IMR-90 (cell line): ENCODE measurements at regions not wholly inside any gene's neighbourhood (a gene's known extent, or its start where the extent isn't known, plus 50 kb on each side); places are given as distances from the start of the nearest gene placed in this dataset.

Source experiments
- ATAC-seq: fragments of 200-7000 bp; cut with Tn5 transposase; 2 replicates; pipeline ENCODE4 v1.9.1; 2020; ENCODE audit warnings: low read depth, mild to moderate bottlenecking, moderate library complexity
- BruUV-seq: library from RNA; stranded (reverse); fragments of 400-500 nt; replicated peaks from 2 replicates; lab custom pipeline; 2021; lab: Mats Ljungman, UMichigan
- CTCF ChIA-PET: fragments of 300-600 bp; formaldehyde crosslinking; extraction: SDS; loops from one replicate; lab custom pipeline; 2021; ENCODE audit warnings: antibody characterized with exemption; lab: Yijun Ruan, JAX
- POLR2A ChIA-PET: fragments of 300-600 bp; sonication (Branson Sonifier 250); formaldehyde crosslinking; loops from one replicate; lab custom pipeline; 2022; ENCODE audit warnings: antibody characterized with exemption; ENCODE audit not compliant: unreplicated experiment; lab: Charles Lee
- DNase-seq: peaks from one replicate; pipeline ENCODE4 v3.0.0; 2013
- H2AFZ ChIP-seq: replicated peaks from 2 replicates; pipeline ENCODE3; 2013; ENCODE audit warnings: low read length, mild to moderate bottlenecking; ENCODE audit not compliant: poor library complexity
- H2AK5ac ChIP-seq: 2 replicates; pipeline ENCODE4 v1.6.1; 2013; ENCODE audit warnings: low read depth, low read length, inconsistent platforms
- H2AK9ac ChIP-seq: replicated peaks from 2 replicates; pipeline ENCODE3; 2013; ENCODE audit warnings: mild to moderate bottlenecking, low read depth, low read length, moderate library complexity; ENCODE audit not compliant: poor library complexity
- H2BK120ac ChIP-seq: 2 replicates; pipeline ENCODE4 v1.6.1; 2013; ENCODE audit warnings: low read depth, low read length, inconsistent platforms
- H2BK15ac ChIP-seq: 3 replicates; pipeline ENCODE4 v1.6.1; 2013; ENCODE audit warnings: low read depth, low read length, inconsistent platforms
- H2BK20ac ChIP-seq: 2 replicates; pipeline ENCODE4 v1.6.1; 2013; ENCODE audit warnings: low read depth, mild to moderate bottlenecking, inconsistent platforms, low read length, moderate library complexity
- H2BK5ac ChIP-seq: 2 replicates; pipeline ENCODE4 v1.6.1; 2013; ENCODE audit warnings: mild to moderate bottlenecking, low read depth, low read length, inconsistent platforms; ENCODE audit not compliant: poor library complexity, severe bottlenecking
- H3K14ac ChIP-seq: replicated peaks from 2 replicates; pipeline ENCODE4 v1.6.1; 2013; ENCODE audit warnings: low read depth, low read length, inconsistent platforms
- H3K18ac ChIP-seq: 2 replicates; pipeline ENCODE4 v1.6.1; 2013; ENCODE audit warnings: low read depth, low read length, control low read depth
- H3K23ac ChIP-seq: 2 replicates; pipeline ENCODE4 v1.6.1; 2013; ENCODE audit warnings: low read depth, low read length, inconsistent platforms
- H3K27ac ChIP-seq: 2 replicates; pipeline ENCODE4 v1.5.1; 2013; ENCODE audit warnings: mild to moderate bottlenecking, control low read depth, low read length; ENCODE audit not compliant: insufficient read depth
- H3K27me3 ChIP-seq: 2 replicates; pipeline ENCODE4 v1.6.1; 2013; ENCODE audit warnings: low read length; ENCODE audit not compliant: control insufficient read depth, insufficient read depth
- H3K36me3 ChIP-seq: 2 replicates; pipeline ENCODE4 v1.6.1; 2013; ENCODE audit warnings: low read length, mixed read lengths; ENCODE audit not compliant: control insufficient read depth, insufficient read depth
- H3K4ac ChIP-seq: 2 replicates; pipeline ENCODE4 v1.6.1; 2013; ENCODE audit warnings: low read depth, low read length, inconsistent platforms
- H3K4me1 ChIP-seq: 2 replicates; pipeline ENCODE4 v1.6.1; 2013; ENCODE audit warnings: low read length, mixed read lengths; ENCODE audit not compliant: control insufficient read depth, insufficient read depth
- H3K4me2 ChIP-seq: 2 replicates; pipeline ENCODE4 v1.6.1; 2013; ENCODE audit warnings: low read depth, mild to moderate bottlenecking, control low read depth, low read length, moderate library complexity
- H3K4me3 ChIP-seq: 2 replicates; pipeline ENCODE4 v1.5.1; 2013; ENCODE audit warnings: low read depth, mild to moderate bottlenecking, control low read depth, low read length, moderate library complexity; ENCODE audit not compliant: insufficient read depth
- H3K56ac ChIP-seq: 2 replicates; pipeline ENCODE4 v1.6.1; 2013; ENCODE audit warnings: low read length, inconsistent platforms; ENCODE audit not compliant: insufficient read depth; ENCODE audit errors: extremely low read depth
- H3K79me1 ChIP-seq, 2 experiments: 2 replicates each; pipeline ENCODE4 v1.6.1; 2013; ENCODE audit warnings: low read length in 2 of 2, inconsistent platforms in 1 of 2, low read depth in 1 of 2
- H3K9ac ChIP-seq: 2 replicates; pipeline ENCODE4 v1.6.1; 2013; ENCODE audit warnings: low read depth, low read length, control low read depth
- H3K9me1 ChIP-seq: 2 replicates; pipeline ENCODE4 v1.6.1; 2013; ENCODE audit warnings: low read length, inconsistent platforms; ENCODE audit not compliant: insufficient read depth
- H3K9me3 ChIP-seq: 2 replicates; pipeline ENCODE4 v1.6.1; 2013; ENCODE audit warnings: low read length; ENCODE audit not compliant: control insufficient read depth, insufficient read depth
- H4K20me1 ChIP-seq: 2 replicates; pipeline ENCODE4 v1.6.1; 2013; ENCODE audit warnings: low read length, inconsistent platforms; ENCODE audit not compliant: insufficient read depth
- H4K5ac ChIP-seq: 2 replicates; pipeline ENCODE4 v1.6.1; 2013; ENCODE audit warnings: mild to moderate bottlenecking, low read depth, low read length, control low read depth
- H4K8ac ChIP-seq, 2 experiments: 2 replicates each; pipeline ENCODE4 v1.6.1; 2013; ENCODE audit warnings: low read depth in 2 of 2, low read length in 2 of 2, control low read depth in 1 of 2, inconsistent platforms in 1 of 2
- H4K91ac ChIP-seq: 2 replicates; pipeline ENCODE4 v1.6.1; 2013; ENCODE audit warnings: low read depth, low read length, inconsistent platforms; ENCODE audit not compliant: insufficient read depth
- CEBPB ChIP-seq: IDR thresholded peaks from 2 replicates; pipeline ENCODE4 v1.6.1; 2012; ENCODE audit warnings: low read depth, low read length, improper control_type of control experiment
- FOS ChIP-seq: fragments of 150-350 bp; IDR thresholded peaks from 2 replicates; pipeline ENCODE4 v1.6.1; 2016; ENCODE audit warnings: low read depth, low read length
- USF2 ChIP-seq: fragments of 150-350 bp; IDR thresholded peaks from 2 replicates; pipeline ENCODE4 v1.6.1; 2017; ENCODE audit warnings: mild to moderate bottlenecking, antibody characterized with exemption, low read length, low read depth
- WGBS, 2 experiments: methylation state at CpG; one replicate each; pipeline versions ENCODE4 v1.1.5 to v1.1.7; 2013; ENCODE audit warnings: missing lambda C conversion rate in 2 of 2; ENCODE audit not compliant: insufficient read length in 1 of 2; ENCODE audit errors: extremely low coverage in 2 of 2; 5-methylcytosine and 5-hydroxymethylcytosine counted together
- dilution Hi-C: fragments of 300-500 bp; cut with HindIII; formaldehyde crosslinking; loops from one replicate; pipeline ENCODE4 v1.14.3; 2018; ENCODE audit warnings: low sequenced_read_pairs; ENCODE audit not compliant: unreplicated experiment
- in situ Hi-C: fragments of 300-500 bp; cut with MboI; formaldehyde crosslinking; loops from 3 replicates; pipeline ENCODE4 v1.14.3; 2019; ENCODE audit warnings: low sequenced_read_pairs, inconsistent platforms, mixed read lengths
- intact Hi-C: fragments of 100-400 bp; cut with micrococcal nuclease; formaldehyde crosslinking; loops from 2 replicates; pipeline ENCODE4 v1.10.0; 2022
- TF ChIP-seq, protein P1 (sequence below): fragments of 150-350 bp; IDR thresholded peaks from 2 replicates; pipeline ENCODE4 v1.6.1; 2016; ENCODE audit warnings: low read depth, mild to moderate bottlenecking, low read length, moderate library complexity, borderline replicate concordance

DNA sequence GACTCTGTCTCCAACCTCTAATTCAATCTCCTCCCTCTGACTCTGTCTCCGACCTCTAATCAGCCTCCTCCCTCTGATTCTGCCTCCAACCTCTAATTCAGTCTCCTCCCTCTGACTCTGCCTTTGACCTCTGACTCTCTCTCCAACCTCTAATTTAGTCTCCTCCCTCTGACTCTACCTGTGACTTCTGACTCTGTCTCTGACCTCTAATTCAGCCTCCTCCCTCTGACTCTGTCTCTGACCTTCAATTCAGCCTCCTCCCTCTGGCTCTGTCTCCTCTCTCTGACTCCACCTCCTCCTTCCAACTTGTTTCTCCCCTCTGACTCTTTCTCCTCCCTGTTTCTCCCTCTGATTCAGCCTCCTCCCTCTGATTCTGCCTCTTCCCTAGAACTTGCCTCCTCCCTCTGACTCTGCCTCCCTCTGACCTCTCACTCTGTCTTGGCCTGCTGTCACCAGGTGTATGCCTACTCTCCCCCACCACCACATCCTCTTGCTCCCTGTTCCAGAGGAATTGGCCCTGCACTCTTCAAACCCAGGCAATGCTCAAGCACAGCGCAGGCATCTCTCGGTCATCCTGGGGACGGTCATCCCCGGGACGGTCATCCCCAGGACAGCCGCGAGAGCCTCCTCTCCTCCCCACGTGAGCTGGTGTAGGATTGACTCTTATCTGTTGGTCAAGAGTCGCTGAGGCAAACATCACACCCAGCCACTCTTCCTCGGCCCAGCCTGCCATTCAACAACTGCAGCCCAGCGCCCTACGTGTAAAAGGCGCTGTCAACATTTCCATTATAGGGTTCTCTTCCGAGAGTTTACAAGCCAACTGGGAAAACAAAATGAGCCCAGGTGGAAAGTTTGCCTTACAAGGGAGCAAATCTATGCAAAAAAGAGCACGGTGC lies 60.2 kb downstream of the ZIC5 start:
- Histone ChIP-seq H3K4me1 (no peaks in the 10 kb centered on the region), H4K91ac (no peak overlapping the region), H4K8ac (no peak overlapping the region), H2BK20ac (no peak overlapping the region), H2BK120ac (no peak overlapping the region), H3K9ac (no peak overlapping the region), H3K23ac (no peak overlapping the region), H4K20me1 (no peaks in the 10 kb centered on the region), H3K27ac (no peak overlapping the region), H3K9me3 (no peaks in the 10 kb centered on the region), H2AK9ac (no peak overlapping the region), H3K27me3 (peaks cover 32% of the 10 kb centered on the region), H3K36me3 (no peaks in the 10 kb centered on the region), H2BK5ac (no peak overlapping the region), H2AFZ (no peak overlapping the region), H3K4ac (no peak overlapping the region), H3K9me1 (no peaks in the 10 kb centered on the region), H3K56ac (no peak overlapping the region), H3K4me2 (no peak overlapping the region), H3K18ac (no peak overlapping the region), H3K79me1 (no peaks in the 10 kb centered on the region), H4K5ac (no peak overlapping the region), H2AK5ac (no peak overlapping the region), H2BK15ac (no peak overlapping the region), H3K4me3 (no peak overlapping the region), H3K14ac (no peak overlapping the region)
- intact Hi-C loops (loop anchor here (5.0 kb wide), 1 partner anchor 254 kb away; no protein-coding TSS in a partner anchor), in situ Hi-C loops (loop anchor here (10.0 kb wide), 1 partner anchor 623 kb away; no protein-coding TSS in a partner anchor), dilution Hi-C loops (no loop called here)
- POLR2A ChIA-PET: no interaction called here
- WGBS, 2 experiments: 36% methylated on average over 5 of the region's 16 CpGs; no CpG with 5 or more reads in 1 of the 2 experiments
- no TSS peak for BruUV-seq
- CTCF ChIA-PET: no interaction called here
- DNase-seq (no peak), ATAC-seq (no peak)
- TF ChIP-seq, protein P1, sequence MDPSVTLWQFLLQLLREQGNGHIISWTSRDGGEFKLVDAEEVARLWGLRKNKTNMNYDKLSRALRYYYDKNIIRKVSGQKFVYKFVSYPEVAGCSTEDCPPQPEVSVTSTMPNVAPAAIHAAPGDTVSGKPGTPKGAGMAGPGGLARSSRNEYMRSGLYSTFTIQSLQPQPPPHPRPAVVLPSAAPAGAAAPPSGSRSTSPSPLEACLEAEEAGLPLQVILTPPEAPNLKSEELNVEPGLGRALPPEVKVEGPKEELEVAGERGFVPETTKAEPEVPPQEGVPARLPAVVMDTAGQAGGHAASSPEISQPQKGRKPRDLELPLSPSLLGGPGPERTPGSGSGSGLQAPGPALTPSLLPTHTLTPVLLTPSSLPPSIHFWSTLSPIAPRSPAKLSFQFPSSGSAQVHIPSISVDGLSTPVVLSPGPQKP: no peak
- TF ChIP-seq USF2 (no peak), CEBPB (no peak), FOS (no peak)
